HL-60 (cell line): ENCODE measurements at regions not wholly inside any gene's neighbourhood (a gene's known extent, or its start where the extent isn't known, plus 50 kb on each side); places are given as distances from the start of the nearest gene placed in this dataset.

Experiments
- DNase-seq, 2 experiments: peaks; one replicate each; pipeline ENCODE4 v3.0.0-alpha.2; 2010 to 2020; ENCODE audit warnings: low read depth in 1 of 2, low spot score in 1 of 2
- H3K27ac ChIP-seq: fragments of 250-450 bp; sonication (Bioruptor Pico); replicated peaks from 2 replicates; pipeline ENCODE4 v1.5.1; 2020; ENCODE audit warnings: mild to moderate bottlenecking, moderate library complexity
- H3K27me3 ChIP-seq: fragments of 250-450 bp; sonication (Bioruptor Pico); 2 replicates; pipeline ENCODE4 v1.5.1; 2021; ENCODE audit warnings: mild to moderate bottlenecking, moderate library complexity; ENCODE audit not compliant: insufficient read depth, poor library complexity, severe bottlenecking
- H3K4me3 ChIP-seq: replicated peaks from 2 replicates; pipeline ENCODE4 v1.5.1; 2011; ENCODE audit warnings: mild to moderate bottlenecking, control low read depth, low read length; ENCODE audit not compliant: insufficient read depth
- GABPA ChIP-seq: IDR thresholded peaks from 2 replicates; pipeline ENCODE4 v1.6.1; 2012; ENCODE audit warnings: low read depth
- POLR2AphosphoS5 ChIP-seq: IDR thresholded peaks from 2 replicates; pipeline ENCODE4 v1.6.1; 2012; ENCODE audit warnings: low read depth
- SPI1 ChIP-seq: IDR thresholded peaks from 2 replicates; pipeline ENCODE4 v1.6.1; 2012; ENCODE audit warnings: low read depth, mild to moderate bottlenecking, borderline replicate concordance
- TF ChIP-seq, protein P1 (sequence below): IDR thresholded peaks from 2 replicates; pipeline ENCODE4 v1.6.1; 2012; ENCODE audit warnings: low read depth; ENCODE audit not compliant: insufficient replicate concordance
- TF ChIP-seq, protein P2 (sequence below): IDR thresholded peaks from one replicate; pipeline ENCODE4 v1.5.1; 2011; ENCODE audit warnings: low read length, control low read depth, inconsistent platforms; ENCODE audit not compliant: insufficient read depth

DNA sequence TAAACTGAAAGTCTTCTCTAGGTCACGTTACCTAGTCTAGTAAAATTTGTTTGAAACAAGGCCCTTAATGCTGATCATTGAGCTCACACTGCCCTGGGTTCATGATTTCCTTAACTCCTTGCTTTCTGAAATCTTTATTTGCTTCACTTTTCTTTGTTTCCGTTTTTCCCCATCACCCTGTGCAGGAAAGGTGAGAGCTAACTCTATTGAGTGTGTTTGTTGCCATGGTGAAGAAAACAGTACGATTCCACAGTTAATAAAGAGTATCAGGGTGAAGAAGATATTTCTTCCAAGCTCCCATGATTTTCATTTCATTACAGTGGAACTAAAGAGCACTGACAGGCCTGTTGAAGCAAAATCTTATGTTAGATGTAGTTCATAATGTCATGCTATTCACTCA lies 276.2 kb downstream of the RAP2B start:
- no peak overlapping the region for H3K4me3 ChIP-seq
- H3K27me3 ChIP-seq, result no peaks in the 10 kb centered on the region
- TF ChIP-seq, protein P1, sequence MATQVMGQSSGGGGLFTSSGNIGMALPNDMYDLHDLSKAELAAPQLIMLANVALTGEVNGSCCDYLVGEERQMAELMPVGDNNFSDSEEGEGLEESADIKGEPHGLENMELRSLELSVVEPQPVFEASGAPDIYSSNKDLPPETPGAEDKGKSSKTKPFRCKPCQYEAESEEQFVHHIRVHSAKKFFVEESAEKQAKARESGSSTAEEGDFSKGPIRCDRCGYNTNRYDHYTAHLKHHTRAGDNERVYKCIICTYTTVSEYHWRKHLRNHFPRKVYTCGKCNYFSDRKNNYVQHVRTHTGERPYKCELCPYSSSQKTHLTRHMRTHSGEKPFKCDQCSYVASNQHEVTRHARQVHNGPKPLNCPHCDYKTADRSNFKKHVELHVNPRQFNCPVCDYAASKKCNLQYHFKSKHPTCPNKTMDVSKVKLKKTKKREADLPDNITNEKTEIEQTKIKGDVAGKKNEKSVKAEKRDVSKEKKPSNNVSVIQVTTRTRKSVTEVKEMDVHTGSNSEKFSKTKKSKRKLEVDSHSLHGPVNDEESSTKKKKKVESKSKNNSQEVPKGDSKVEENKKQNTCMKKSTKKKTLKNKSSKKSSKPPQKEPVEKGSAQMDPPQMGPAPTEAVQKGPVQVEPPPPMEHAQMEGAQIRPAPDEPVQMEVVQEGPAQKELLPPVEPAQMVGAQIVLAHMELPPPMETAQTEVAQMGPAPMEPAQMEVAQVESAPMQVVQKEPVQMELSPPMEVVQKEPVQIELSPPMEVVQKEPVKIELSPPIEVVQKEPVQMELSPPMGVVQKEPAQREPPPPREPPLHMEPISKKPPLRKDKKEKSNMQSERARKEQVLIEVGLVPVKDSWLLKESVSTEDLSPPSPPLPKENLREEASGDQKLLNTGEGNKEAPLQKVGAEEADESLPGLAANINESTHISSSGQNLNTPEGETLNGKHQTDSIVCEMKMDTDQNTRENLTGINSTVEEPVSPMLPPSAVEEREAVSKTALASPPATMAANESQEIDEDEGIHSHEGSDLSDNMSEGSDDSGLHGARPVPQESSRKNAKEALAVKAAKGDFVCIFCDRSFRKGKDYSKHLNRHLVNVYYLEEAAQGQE, result no peak
- TF ChIP-seq GABPA (no peak), SPI1 (no peak), POLR2AphosphoS5 (no peak)
- TF ChIP-seq, protein P2, sequence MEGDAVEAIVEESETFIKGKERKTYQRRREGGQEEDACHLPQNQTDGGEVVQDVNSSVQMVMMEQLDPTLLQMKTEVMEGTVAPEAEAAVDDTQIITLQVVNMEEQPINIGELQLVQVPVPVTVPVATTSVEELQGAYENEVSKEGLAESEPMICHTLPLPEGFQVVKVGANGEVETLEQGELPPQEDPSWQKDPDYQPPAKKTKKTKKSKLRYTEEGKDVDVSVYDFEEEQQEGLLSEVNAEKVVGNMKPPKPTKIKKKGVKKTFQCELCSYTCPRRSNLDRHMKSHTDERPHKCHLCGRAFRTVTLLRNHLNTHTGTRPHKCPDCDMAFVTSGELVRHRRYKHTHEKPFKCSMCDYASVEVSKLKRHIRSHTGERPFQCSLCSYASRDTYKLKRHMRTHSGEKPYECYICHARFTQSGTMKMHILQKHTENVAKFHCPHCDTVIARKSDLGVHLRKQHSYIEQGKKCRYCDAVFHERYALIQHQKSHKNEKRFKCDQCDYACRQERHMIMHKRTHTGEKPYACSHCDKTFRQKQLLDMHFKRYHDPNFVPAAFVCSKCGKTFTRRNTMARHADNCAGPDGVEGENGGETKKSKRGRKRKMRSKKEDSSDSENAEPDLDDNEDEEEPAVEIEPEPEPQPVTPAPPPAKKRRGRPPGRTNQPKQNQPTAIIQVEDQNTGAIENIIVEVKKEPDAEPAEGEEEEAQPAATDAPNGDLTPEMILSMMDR, result no peak
- H3K27ac ChIP-seq, result no peak overlapping the region
- DNase-seq, result no peak

DNA sequence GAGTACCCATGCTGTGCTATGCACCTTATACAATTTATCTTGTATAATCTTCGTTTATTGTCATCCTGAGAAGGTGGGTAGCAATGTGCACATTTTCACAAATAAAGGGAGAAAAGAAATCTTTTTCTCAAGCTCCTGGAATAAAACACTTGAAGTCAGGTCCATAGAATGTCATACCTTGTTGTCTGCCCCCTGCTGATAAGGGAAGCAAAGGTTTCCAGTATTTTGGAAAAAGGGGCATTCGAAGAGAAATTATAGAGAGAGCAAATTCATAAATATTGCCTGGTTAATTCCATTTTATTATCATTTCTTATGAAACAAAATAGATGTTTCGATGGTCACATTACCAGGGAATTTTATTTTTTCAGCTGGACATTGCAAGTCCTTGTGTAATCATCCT lies 277.8 kb downstream of the RAP2B start:
- no peaks in the 10 kb centered on the region for H3K27me3 ChIP-seq
- H3K4me3 ChIP-seq, result no peak overlapping the region
- TF ChIP-seq, protein P2, result no peak
- TF ChIP-seq SPI1, result no peak
- TF ChIP-seq, protein P1, result no peak
- TF ChIP-seq POLR2AphosphoS5, result no peak
- TF ChIP-seq GABPA, result no peak
- DNase-seq, result no peak
- H3K27ac ChIP-seq, result no peak overlapping the region

DNA sequence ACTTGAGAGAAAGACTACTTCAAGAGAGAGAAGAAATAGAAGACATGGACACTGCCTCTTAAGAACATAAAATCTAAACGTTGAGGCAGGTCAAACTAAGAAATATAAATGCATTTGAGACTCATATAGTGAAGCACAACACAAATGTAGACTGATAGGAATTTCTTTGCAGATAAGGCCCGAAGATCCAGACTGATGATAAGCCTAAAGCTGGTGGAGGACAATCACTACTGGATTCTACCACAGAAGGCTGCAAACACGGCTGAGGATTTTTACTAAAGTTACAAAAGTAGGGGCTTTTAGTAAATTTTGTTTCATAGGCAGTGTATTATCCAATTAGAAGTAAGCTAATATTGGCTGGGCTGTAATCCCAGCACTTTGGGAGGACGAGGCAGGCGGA lies 278.3 kb downstream of the RAP2B start:
- H3K27me3 ChIP-seq, result no peaks in the 10 kb centered on the region
- H3K4me3 ChIP-seq, result no peak overlapping the region
- TF ChIP-seq, protein P1, result no peak
- no peak for TF ChIP-seq SPI1
- TF ChIP-seq GABPA, result no peak
- TF ChIP-seq POLR2AphosphoS5, result no peak
- TF ChIP-seq, protein P2, result no peak
- H3K27ac ChIP-seq, result no peak overlapping the region
- DNase-seq, result no peak
